ENCODE measurements at regions not wholly inside any gene's neighbourhood (a gene's known extent, or its start where the extent isn't known, plus 50 kb on each side); places are given as distances from the start of the nearest gene placed in this dataset.

DNA sequence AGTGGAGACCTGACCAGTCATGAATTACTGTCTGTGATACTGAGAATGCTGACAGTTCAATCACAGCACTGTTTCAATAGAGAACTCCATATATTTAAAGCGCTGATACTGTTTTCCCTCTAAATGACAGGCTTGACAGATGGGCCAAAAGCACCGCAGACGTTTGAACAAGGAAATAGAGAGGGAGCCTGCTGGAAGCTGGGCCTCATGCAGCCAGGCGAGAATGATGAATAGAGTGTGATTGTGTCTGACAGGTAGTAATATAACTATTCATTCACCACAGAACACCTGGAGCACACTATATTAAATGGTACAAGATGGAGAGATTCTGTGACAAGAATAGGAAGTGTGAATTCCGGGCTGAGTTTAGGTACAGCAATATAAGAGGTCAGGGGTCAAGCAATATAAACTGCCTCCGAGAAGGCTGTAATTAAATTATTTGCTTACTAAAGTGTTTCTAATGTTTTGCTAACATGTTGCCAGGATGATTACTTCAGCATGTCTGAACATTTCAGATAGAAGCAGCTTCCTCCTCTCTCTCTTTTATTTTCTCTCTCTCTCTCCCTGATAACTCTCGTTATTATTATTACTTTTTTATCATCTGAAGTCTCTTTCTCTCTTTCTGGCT, 297.7 kb downstream of the CSNK1G3 start:
- Histone ChIP-seq H3K4me1 (ENCODE audit: control insufficient read depth in 1 of 2, insufficient read depth in 2 of 2, low read length in 2 of 2) (peaks cover 0 to 4% of the 10 kb centered on the region in 2 donors), H3K36me3 (ENCODE audit: control insufficient read depth in 1 of 2, insufficient read depth in 2 of 2, low read length in 1 of 2) (no peaks in the 10 kb centered on the region), H3K27me3 (ENCODE audit: control insufficient read depth in 1 of 2, insufficient read depth in 2 of 2, low read length in 1 of 2) (no peaks in the 10 kb centered on the region), H3K9me3 (ENCODE audit: control insufficient read depth, low read length) (no peaks in the 10 kb centered on the region), H3K27ac (ENCODE audit: low read depth in 1 of 2, low read length in 2 of 2) (no peak overlapping the region), H3K4me3 (ENCODE audit: low read length in 2 of 2) (no peak overlapping the region)
- intact Hi-C loops (cut with DNase I), result no loop called here
- WGBS, 2 donors, result 61 to 72% methylated on average over 7 of the region's 7 CpGs
- ATAC-seq (ENCODE audit: low FRiP score) (no peak), DNase-seq (no peak)

GRCh38 chr5:123808461-123809380, 296.7 kb downstream of the CSNK1G3 start:
- no peak overlapping the region for H3K27ac ChIP-seq (ENCODE audit: low read depth in 1 of 2, low read length in 2 of 2)
- no peaks in the 10 kb centered on the region for H3K9me3 ChIP-seq (ENCODE audit: control insufficient read depth, low read length)
- no peaks in the 10 kb centered on the region for H3K36me3 ChIP-seq (ENCODE audit: control insufficient read depth in 1 of 2, insufficient read depth in 2 of 2, low read length in 1 of 2)
- H3K27me3 ChIP-seq (ENCODE audit: control insufficient read depth in 1 of 2, insufficient read depth in 2 of 2, low read length in 1 of 2), result no peaks in the 10 kb centered on the region
- no peak for DNase-seq
- intact Hi-C loops (cut with DNase I), result no loop called here
- WGBS, 2 donors, result 52 to 62% methylated on average over 9 of the region's 9 CpGs
- no peak for ATAC-seq (ENCODE audit: low FRiP score)
- no peak overlapping the region for H3K4me3 ChIP-seq (ENCODE audit: low read length in 2 of 2)
- H3K4me1 ChIP-seq (ENCODE audit: control insufficient read depth in 1 of 2, insufficient read depth in 2 of 2, low read length in 2 of 2), result peaks cover 0 to 4% of the 10 kb centered on the region in 2 donors

- no peaks in the 10 kb centered on the region for H3K36me3 ChIP-seq (ENCODE audit: control insufficient read depth in 1 of 2, insufficient read depth in 2 of 2, low read length in 1 of 2)
- DNase-seq (no peak), ATAC-seq (ENCODE audit: low FRiP score) (no peak)
- no peak overlapping the region for H3K4me3 ChIP-seq (ENCODE audit: low read length in 2 of 2)
- 61 to 64% methylated on average over 5 of the region's 5 CpGs for WGBS, 2 donors
- intact Hi-C loops (cut with DNase I), result no loop called here
- no peak overlapping the region for H3K27ac ChIP-seq (ENCODE audit: low read depth in 1 of 2, low read length in 2 of 2)
- no peaks in the 10 kb centered on the region for H3K9me3 ChIP-seq (ENCODE audit: control insufficient read depth, low read length)
- H3K27me3 ChIP-seq (ENCODE audit: control insufficient read depth in 1 of 2, insufficient read depth in 2 of 2, low read length in 1 of 2), result no peaks in the 10 kb centered on the region
- peaks cover 0 to 4% of the 10 kb centered on the region in 2 donors for H3K4me1 ChIP-seq (ENCODE audit: control insufficient read depth in 1 of 2, insufficient read depth in 2 of 2, low read length in 2 of 2)
These were observed 295.4 kb downstream of the CSNK1G3 start for GRCh38 chr5:123807177-123807945.

- H3K4me3 ChIP-seq (ENCODE audit: low read length in 2 of 2), result no peak overlapping the region
- H3K4me1 ChIP-seq (ENCODE audit: control insufficient read depth in 1 of 2, insufficient read depth in 2 of 2, low read length in 2 of 2), result peaks cover 0 to 4% of the 10 kb centered on the region in 2 donors
- H3K27ac ChIP-seq (ENCODE audit: low read depth in 1 of 2, low read length in 2 of 2), result no peak overlapping the region
- DNase-seq (no peak), ATAC-seq (ENCODE audit: low FRiP score) (no peak)
- 65 to 66% methylated on average over 1 of the region's 1 CpG for WGBS, 2 donors
- no peaks in the 10 kb centered on the region for H3K9me3 ChIP-seq (ENCODE audit: control insufficient read depth, low read length)
- intact Hi-C loops (cut with DNase I), result no loop called here
- no peaks in the 10 kb centered on the region for H3K36me3 ChIP-seq (ENCODE audit: control insufficient read depth in 1 of 2, insufficient read depth in 2 of 2, low read length in 1 of 2)
- no peaks in the 10 kb centered on the region for H3K27me3 ChIP-seq (ENCODE audit: control insufficient read depth in 1 of 2, insufficient read depth in 2 of 2, low read length in 1 of 2)
These were observed 294.7 kb downstream of the CSNK1G3 start for GRCh38 chr5:123806644-123807043.

- no peaks in the 10 kb centered on the region for H3K9me3 ChIP-seq (ENCODE audit: control insufficient read depth, low read length)
- intact Hi-C loops (cut with DNase I), result no loop called here
- no peaks in the 10 kb centered on the region for H3K27me3 ChIP-seq (ENCODE audit: control insufficient read depth in 1 of 2, insufficient read depth in 2 of 2, low read length in 1 of 2)
- no peak for ATAC-seq (ENCODE audit: low FRiP score)
- H3K4me1 ChIP-seq (ENCODE audit: control insufficient read depth in 1 of 2, insufficient read depth in 2 of 2, low read length in 2 of 2), result peaks cover 0 to 4% of the 10 kb centered on the region in 2 donors
- no peak for DNase-seq
- no peak overlapping the region for H3K27ac ChIP-seq (ENCODE audit: low read depth in 1 of 2, low read length in 2 of 2)
- H3K4me3 ChIP-seq (ENCODE audit: low read length in 2 of 2), result no peak overlapping the region
- no peaks in the 10 kb centered on the region for H3K36me3 ChIP-seq (ENCODE audit: control insufficient read depth in 1 of 2, insufficient read depth in 2 of 2, low read length in 1 of 2)
These were observed 293.3 kb downstream of the CSNK1G3 start for GRCh38 chr5:123805300-123805699.

GRCh38 chr5:123803359-123803758, 291.4 kb downstream of the CSNK1G3 start:
- Histone ChIP-seq H3K4me1 (ENCODE audit: control insufficient read depth in 1 of 2, insufficient read depth in 2 of 2, low read length in 2 of 2) (peaks cover 0 to under 1% of the 10 kb centered on the region in 2 donors), H3K27me3 (ENCODE audit: control insufficient read depth in 1 of 2, insufficient read depth in 2 of 2, low read length in 1 of 2) (no peaks in the 10 kb centered on the region), H3K36me3 (ENCODE audit: control insufficient read depth in 1 of 2, insufficient read depth in 2 of 2, low read length in 1 of 2) (no peaks in the 10 kb centered on the region), H3K4me3 (ENCODE audit: low read length in 2 of 2) (no peak overlapping the region), H3K9me3 (ENCODE audit: control insufficient read depth, low read length) (no peaks in the 10 kb centered on the region), H3K27ac (ENCODE audit: low read depth in 1 of 2, low read length in 2 of 2) (no peak overlapping the region)
- intact Hi-C loops (cut with DNase I), result no loop called here
- 94 to 98% methylated on average over 3 of the region's 3 CpGs for WGBS, 2 donors
- ATAC-seq (ENCODE audit: low FRiP score), result no peak
- DNase-seq, result no peak

- WGBS, 2 donors, result 94 to 97% methylated on average over 4 of the region's 4 CpGs
- H3K4me1 ChIP-seq (ENCODE audit: control insufficient read depth in 1 of 2, insufficient read depth in 2 of 2, low read length in 2 of 2), result no peaks in the 10 kb centered on the region
- H3K4me3 ChIP-seq (ENCODE audit: low read length in 2 of 2), result no peak overlapping the region
- no peak overlapping the region for H3K27ac ChIP-seq (ENCODE audit: low read depth in 1 of 2, low read length in 2 of 2)
- no peak for ATAC-seq (ENCODE audit: low FRiP score)
- no peaks in the 10 kb centered on the region for H3K9me3 ChIP-seq (ENCODE audit: control insufficient read depth, low read length)
- DNase-seq, result no peak
- no peaks in the 10 kb centered on the region for H3K36me3 ChIP-seq (ENCODE audit: control insufficient read depth in 1 of 2, insufficient read depth in 2 of 2, low read length in 1 of 2)
- intact Hi-C loops (cut with DNase I), result no loop called here
- no peaks in the 10 kb centered on the region for H3K27me3 ChIP-seq (ENCODE audit: control insufficient read depth in 1 of 2, insufficient read depth in 2 of 2, low read length in 1 of 2)
These were observed 290.4 kb downstream of the CSNK1G3 start for GRCh38 chr5:123802298-123802951.

- ATAC-seq (ENCODE audit: low FRiP score) (no peak), DNase-seq (no peak)
- H3K27me3 ChIP-seq (ENCODE audit: control insufficient read depth in 1 of 2, insufficient read depth in 2 of 2, low read length in 1 of 2), result no peaks in the 10 kb centered on the region
- H3K9me3 ChIP-seq (ENCODE audit: control insufficient read depth, low read length), result no peaks in the 10 kb centered on the region
- H3K36me3 ChIP-seq (ENCODE audit: control insufficient read depth in 1 of 2, insufficient read depth in 2 of 2, low read length in 1 of 2), result no peaks in the 10 kb centered on the region
- no peaks in the 10 kb centered on the region for H3K4me1 ChIP-seq (ENCODE audit: control insufficient read depth in 1 of 2, insufficient read depth in 2 of 2, low read length in 2 of 2)
- no peak overlapping the region for H3K4me3 ChIP-seq (ENCODE audit: low read length in 2 of 2)
- WGBS, 2 donors, result 61 to 65% methylated on average over 1 of the region's 1 CpG
- intact Hi-C loops (cut with DNase I), result no loop called here
- no peak overlapping the region for H3K27ac ChIP-seq (ENCODE audit: low read depth in 1 of 2, low read length in 2 of 2)
These were observed 288.7 kb downstream of the CSNK1G3 start for GRCh38 chr5:123800640-123801039.
